HepG2 (cell line): ENCODE measurements at regions not wholly inside any gene's neighbourhood (a gene's known extent, or its start where the extent isn't known, plus 50 kb on each side); places are given as distances from the start of the nearest gene placed in this dataset.

ENCODE experiments used
- AGO2 ChIP-seq: fragments of 200-400 bp; formaldehyde crosslinking; optimal IDR thresholded peaks from 2 replicates; pipeline ENCODE3; 2017; ENCODE audit warnings: mild to moderate bottlenecking, low read depth, low read length, moderate library complexity
- ATF3 ChIP-seq: sonication (generic); formaldehyde crosslinking; IDR thresholded peaks from 2 replicates; pipeline ENCODE4 v1.4.0; 2020; ENCODE audit warnings: missing genetic modification reagents
- E2F2 ChIP-seq: sonication (generic); formaldehyde crosslinking; IDR thresholded peaks from 2 replicates; pipeline ENCODE4 v1.4.0; 2020; ENCODE audit warnings: missing genetic modification reagents, borderline replicate concordance
- MAZ ChIP-seq, 2 experiments: sonication (generic) in 1 of 2; formaldehyde crosslinking in 1 of 2; IDR thresholded peaks; 2 replicates each; pipeline versions ENCODE4 v1.5.0 to v1.6.1; 2012 to 2020; ENCODE audit warnings: low read depth in 2 of 2, mild to moderate bottlenecking in 2 of 2, borderline replicate concordance in 1 of 2, improper control_type of control experiment in 1 of 2, low read length in 1 of 2, missing genetic modification reagents in 1 of 2, moderate library complexity in 1 of 2
- PAX8 ChIP-seq: sonication (generic); formaldehyde crosslinking; IDR thresholded peaks from 2 replicates; pipeline ENCODE4 v1.8.0; 2022; ENCODE audit warnings: mild to moderate bottlenecking, missing genetic modification reagents, borderline replicate concordance
- PHF20 ChIP-seq: sonication (generic); formaldehyde crosslinking; IDR thresholded peaks from 2 replicates; pipeline ENCODE4 v1.5.0; 2020; ENCODE audit warnings: mild to moderate bottlenecking, missing genetic modification reagents
- PRDM4 ChIP-seq: sonication (generic); formaldehyde crosslinking; IDR thresholded peaks from 2 replicates; pipeline ENCODE4 v1.9.0; 2021; ENCODE audit warnings: missing genetic modification reagents, borderline replicate concordance
- RFXAP ChIP-seq: sonication (generic); formaldehyde crosslinking; IDR thresholded peaks from 2 replicates; pipeline ENCODE4 v1.4.0; 2020; ENCODE audit warnings: missing genetic modification reagents, borderline replicate concordance
- ZFP37 ChIP-seq: sonication (generic); formaldehyde crosslinking; IDR thresholded peaks from 2 replicates; pipeline ENCODE4 v1.4.0; 2020; ENCODE audit warnings: missing genetic modification reagents, borderline replicate concordance
- ZNF609 ChIP-seq: sonication (generic); formaldehyde crosslinking; IDR thresholded peaks from 2 replicates; pipeline ENCODE4 v1.4.0; 2020; ENCODE audit warnings: mild to moderate bottlenecking, missing genetic modification reagents, borderline replicate concordance

GRCh38 chrX:26442340-26442739 is 226.4 kb downstream of the MAGEB5 start (continued):
- TF ChIP-seq PRDM4 (CRISPR knock-in tag): no peak
- TF ChIP-seq AGO2: no peak
- TF ChIP-seq ATF3 (CRISPR knock-in tag): no peak
- TF ChIP-seq ZFP37 (CRISPR knock-in tag): no peak
- TF ChIP-seq ZNF609 (CRISPR knock-in tag): no peak
- no peak for TF ChIP-seq RFXAP (CRISPR knock-in tag)
- no peak for TF ChIP-seq MAZ (IDR thresholded peaks at IDR 0.05; ENCODE audit: borderline replicate concordance, low read depth, low read length)
- no peak for TF ChIP-seq MAZ (CRISPR knock-in tag; IDR thresholded peaks at IDR 0.05; ENCODE audit: low read depth)
- no peak for TF ChIP-seq PAX8 (CRISPR knock-in tag)
- no peak for TF ChIP-seq E2F2 (CRISPR knock-in tag)
- no peak for TF ChIP-seq PHF20
